Neural progenitor cell (in vitro differentiated cells): ENCODE measurements at regions not wholly inside any gene's neighbourhood (a gene's known extent, or its start where the extent isn't known, plus 50 kb on each side); places are given as distances from the start of the nearest gene placed in this dataset.

ENCODE experiments used
- CTCF ChIP-seq: fragments of 200-600 bp; sonication (generic); IDR thresholded peaks from 2 replicates; pipeline ENCODE4 v1.5.1; 2017; ENCODE audit warnings: antibody characterized with exemption, mild to moderate bottlenecking
- EZH2 ChIP-seq: fragments of 200-600 bp; sonication (generic); IDR thresholded peaks from 2 replicates; pipeline ENCODE4 v1.6.1; 2017; ENCODE audit warnings: antibody characterized with exemption, mild to moderate bottlenecking, moderate library complexity
- EZH2phosphoT487 ChIP-seq: fragments of 200-600 bp; sonication (generic); IDR thresholded peaks from 2 replicates; pipeline ENCODE4 v1.6.1; 2017; ENCODE audit warnings: antibody characterized with exemption

- TF ChIP-seq CTCF (no peak), EZH2phosphoT487 (no peak), EZH2 (no peak)
These were observed 529.9 kb downstream of the MMUT start for GRCh38 chr6:48933136-48933535.
